GM23338 (cell line): ENCODE measurements at regions not wholly inside any gene's neighbourhood (a gene's known extent, or its start where the extent isn't known, plus 50 kb on each side); places are given as distances from the start of the nearest gene placed in this dataset.

Experiments
- ATAC-seq: fragments of 200-7000 bp; cut with Tn5 transposase; 3 replicates; pipeline ENCODE4 v1.9.1; 2020
- DNase-seq: peaks from one replicate; pipeline ENCODE4 v3.0.0-alpha.2; 2015; ENCODE audit warnings: low spot score
- H2AFZ ChIP-seq: fragments of 200-600 bp; sonication (generic); 2 replicates; pipeline ENCODE4 v1.8.0; 2016; ENCODE audit warnings: antibody characterized with exemption, mild to moderate bottlenecking, moderate library complexity
- H3F3A ChIP-seq: fragments of 200-600 bp; sonication (generic); replicated peaks from 2 replicates; pipeline ENCODE4 v1.8.0; 2017; ENCODE audit warnings: antibody characterized with exemption, mixed run types, low read depth
- H3K27ac ChIP-seq: fragments of 200-600 bp; sonication (generic); 2 replicates; pipeline ENCODE4 v1.6.1; 2016; ENCODE audit warnings: low read depth
- H3K27me3 ChIP-seq: fragments of 200-600 bp; sonication (generic); 2 replicates; pipeline ENCODE4 v1.8.0; 2016; ENCODE audit warnings: mild to moderate bottlenecking, mixed run types, moderate library complexity; ENCODE audit not compliant: insufficient read depth
- H3K36me3 ChIP-seq: fragments of 200-600 bp; sonication (generic); 2 replicates; pipeline ENCODE4 v1.8.0; 2016; ENCODE audit warnings: mild to moderate bottlenecking; ENCODE audit not compliant: insufficient read depth
- H3K4me1 ChIP-seq: fragments of 200-600 bp; sonication (generic); 2 replicates; pipeline ENCODE4 v1.8.0; 2016; ENCODE audit warnings: mild to moderate bottlenecking, moderate library complexity; ENCODE audit not compliant: insufficient read depth
- H3K4me2 ChIP-seq: fragments of 200-600 bp; sonication (generic); 2 replicates; pipeline ENCODE4 v1.7.1; 2017; ENCODE audit warnings: mixed run types
- H3K4me3 ChIP-seq: fragments of 200-600 bp; sonication (generic); 2 replicates; pipeline ENCODE4 v1.6.1; 2016; ENCODE audit warnings: mixed run types
- H3K79me2 ChIP-seq: fragments of 200-600 bp; sonication (generic); replicated peaks from 2 replicates; pipeline ENCODE4 v1.8.0; 2017; ENCODE audit warnings: mild to moderate bottlenecking; ENCODE audit not compliant: insufficient read depth
- H3K9me2 ChIP-seq: fragments of 200-600 bp; sonication (generic); 2 replicates; pipeline ENCODE4 v1.8.0; 2017; ENCODE audit not compliant: insufficient read depth
- H4K20me1 ChIP-seq: fragments of 200-600 bp; sonication (generic); replicated peaks from 2 replicates; pipeline ENCODE4 v1.8.0; 2017; ENCODE audit warnings: mild to moderate bottlenecking; ENCODE audit not compliant: insufficient read depth
- H3K27ac Mint-ChIP-seq: 2 replicates; pipeline ENCODE4 v1.8.0; 2020; ENCODE audit warnings: inconsistent platforms, mild to moderate bottlenecking, moderate library complexity, mixed read lengths
- H3K27me3 Mint-ChIP-seq: 3 replicates; pipeline ENCODE4 v1.8.0; 2022; ENCODE audit warnings: low read depth, mild to moderate bottlenecking, moderate library complexity, mixed read lengths, inconsistent platforms; ENCODE audit not compliant: insufficient read depth, poor library complexity
- H3K36me3 Mint-ChIP-seq: 3 replicates; pipeline ENCODE4 v1.8.0; 2021; ENCODE audit warnings: low read depth, mild to moderate bottlenecking, inconsistent platforms, moderate library complexity, mixed read lengths
- H3K4me1 Mint-ChIP-seq: 3 replicates; pipeline ENCODE4 v1.8.0; 2020; ENCODE audit warnings: mild to moderate bottlenecking, inconsistent platforms, mixed read lengths
- H3K4me3 Mint-ChIP-seq: 3 replicates; pipeline ENCODE4 v1.8.0; 2021; ENCODE audit warnings: moderate library complexity, mild to moderate bottlenecking, inconsistent platforms, mixed read lengths
- H3K9me3 Mint-ChIP-seq: 3 replicates; pipeline ENCODE4 v1.8.0; 2020; ENCODE audit warnings: moderate library complexity, mild to moderate bottlenecking, inconsistent platforms, mixed read lengths
- CREB1 ChIP-seq: fragments of 250-450 bp; sonication (Bioruptor Pico); IDR thresholded peaks from 2 replicates; pipeline ENCODE4 v1.5.0; 2020; ENCODE audit warnings: low read depth, mild to moderate bottlenecking, moderate library complexity
- ETS1 ChIP-seq: IDR thresholded peaks from 2 replicates; pipeline ENCODE4 v1.6.1; 2016; ENCODE audit warnings: antibody characterized with exemption
- EZH2 ChIP-seq: fragments of 200-600 bp; sonication (generic); IDR thresholded peaks from one replicate; pipeline ENCODE4 v1.8.0; 2017; ENCODE audit warnings: antibody characterized with exemption, mild to moderate bottlenecking, low read depth; ENCODE audit not compliant: unreplicated experiment
- EZH2phosphoT487 ChIP-seq: fragments of 200-600 bp; sonication (generic); IDR thresholded peaks from one replicate; pipeline ENCODE4 v1.8.1; 2018; ENCODE audit warnings: antibody characterized with exemption; ENCODE audit not compliant: unreplicated experiment
- JUNB ChIP-seq: IDR thresholded peaks from one replicate; pipeline ENCODE4 v1.6.1; 2016; ENCODE audit warnings: antibody characterized with exemption; ENCODE audit not compliant: unreplicated experiment
- NANOG ChIP-seq: IDR thresholded peaks from 2 replicates; pipeline ENCODE4 v1.6.1; 2016; ENCODE audit warnings: antibody characterized with exemption, borderline replicate concordance
- POLR2AphosphoS5 ChIP-seq: IDR thresholded peaks from 2 replicates; pipeline ENCODE4 v1.6.1; 2016; ENCODE audit warnings: antibody characterized with exemption, low read depth
- REST ChIP-seq: IDR thresholded peaks from one replicate; pipeline ENCODE4 v1.6.1; 2018; ENCODE audit warnings: antibody characterized with exemption; ENCODE audit not compliant: unreplicated experiment
- STAT1 ChIP-seq: IDR thresholded peaks from one replicate; pipeline ENCODE4 v1.6.1; 2016; ENCODE audit warnings: antibody characterized with exemption; ENCODE audit not compliant: unreplicated experiment
- ZNF114 ChIP-seq: fragments of 250-450 bp; sonication (Bioruptor Pico); IDR thresholded peaks from 2 replicates; pipeline ENCODE4 v1.5.0; 2020; ENCODE audit warnings: mild to moderate bottlenecking, moderate library complexity
- ZNF462 ChIP-seq: fragments of 250-450 bp; sonication (Bioruptor Pico); IDR thresholded peaks from 2 replicates; pipeline ENCODE4 v1.5.0; 2020; ENCODE audit warnings: mild to moderate bottlenecking, moderate library complexity

- Mint-ChIP-seq H3K27me3 (no peaks in the 10 kb centered on the region), H3K4me1 (no peaks in the 10 kb centered on the region), H3K9me3 (peaks cover 19% of the 10 kb centered on the region), H3K27ac (no peak overlapping the region), H3K36me3 (peaks cover 4% of the 10 kb centered on the region; the same call in 1 of the 3 replicates), H3K4me3 (no peak overlapping the region)
- TF ChIP-seq ETS1 (no peak), POLR2AphosphoS5 (no peak), NANOG (no peak), EZH2 (no peak), STAT1 (no peak), ZNF114 (no peak), EZH2phosphoT487 (no peak), JUNB (no peak), ZNF462 (no peak), CREB1 (CRISPR knock-in tag) (no peak), REST (no peak)
- Histone ChIP-seq H3K4me1 (no peaks in the 10 kb centered on the region), H3K79me2 (no peaks in the 10 kb centered on the region), H3K9me2 (no peaks in the 10 kb centered on the region; the same call in 1 of the 2 replicates), H3K36me3 (no peaks in the 10 kb centered on the region), H3F3A (no peaks in the 10 kb centered on the region), H3K27ac (no peak overlapping the region), H4K20me1 (no peaks in the 10 kb centered on the region), H2AFZ (no peak overlapping the region), H3K27me3 (no peaks in the 10 kb centered on the region), H3K4me2 (no peak overlapping the region), H3K4me3 (no peak overlapping the region)
- ATAC-seq (no peak), DNase-seq (no peak)
These were observed 106.6 kb downstream of the LRRC70 start for GRCh38 chr5:62685221-62685620.
